Neuronal stem cell (in vitro differentiated cells): ENCODE measurements at regions not wholly inside any gene's neighbourhood (a gene's known extent, or its start where the extent isn't known, plus 50 kb on each side); places are given as distances from the start of the nearest gene placed in this dataset.

Experiments used
- DNase-seq: peaks from one replicate; pipeline ENCODE4 v3.0.0-alpha.2; 2013; ENCODE audit warnings: low spot score
- H2AFZ ChIP-seq: one replicate; pipeline ENCODE4 v1.6.1; 2013; ENCODE audit warnings: mild to moderate bottlenecking, low read length, inconsistent platforms
- H2AK5ac ChIP-seq: 2 replicates; pipeline ENCODE4 v1.6.1; 2013; ENCODE audit warnings: low read depth, mild to moderate bottlenecking, inconsistent platforms, low read length, moderate library complexity, mixed read lengths
- H2BK120ac ChIP-seq: 2 replicates; pipeline ENCODE4 v1.6.1; 2013; ENCODE audit warnings: low read depth, mild to moderate bottlenecking, inconsistent platforms, low read length, moderate library complexity, mixed read lengths
- H2BK12ac ChIP-seq: one replicate; pipeline ENCODE4 v1.6.1; 2013; ENCODE audit warnings: low read length, inconsistent platforms
- H2BK15ac ChIP-seq: 2 replicates; pipeline ENCODE4 v1.6.1; 2013; ENCODE audit warnings: mild to moderate bottlenecking, low read length, inconsistent platforms, mixed read lengths
- H2BK5ac ChIP-seq: one replicate; pipeline ENCODE4 v1.6.1; 2013; ENCODE audit warnings: inconsistent platforms, mild to moderate bottlenecking, low read length, moderate library complexity
- H3K14ac ChIP-seq: one replicate; pipeline ENCODE4 v1.6.1; 2013; ENCODE audit warnings: low read length, inconsistent platforms
- H3K18ac ChIP-seq: 2 replicates; pipeline ENCODE4 v1.6.1; 2013; ENCODE audit warnings: low read length, inconsistent platforms
- H3K23ac ChIP-seq: 2 replicates; pipeline ENCODE4 v1.6.1; 2013; ENCODE audit warnings: low read depth, mild to moderate bottlenecking, mixed read lengths, low read length, inconsistent platforms; ENCODE audit not compliant: poor library complexity
- H3K27ac ChIP-seq: replicated peaks from 3 replicates; pipeline ENCODE4 v1.5.1; 2013; ENCODE audit warnings: low read length, inconsistent platforms
- H3K27me3 ChIP-seq, 3 experiments: 2 replicates each; pipeline ENCODE4 v1.6.1; 2013; ENCODE audit warnings: low read length in 3 of 3, mild to moderate bottlenecking in 2 of 3, inconsistent platforms in 1 of 3, low read depth in 1 of 3, mixed read lengths in 1 of 3, moderate library complexity in 1 of 3; ENCODE audit not compliant: control insufficient read depth in 3 of 3, insufficient read depth in 3 of 3
- H3K36me3 ChIP-seq, 2 donors: replicated peaks in 1 of 2; 2 replicates each; pipeline ENCODE4 v1.6.1; 2013; ENCODE audit warnings: low read length in 2 of 2; ENCODE audit not compliant: control insufficient read depth in 2 of 2, insufficient read depth in 2 of 2
- H3K4ac ChIP-seq: 2 replicates; pipeline ENCODE4 v1.6.1; 2013; ENCODE audit warnings: inconsistent platforms, mild to moderate bottlenecking, low read length, moderate library complexity
- H3K4me1 ChIP-seq, 2 donors: 1 replicate in 1 of 2; 2 replicates in 1 of 2; pipeline ENCODE4 v1.6.1; 2013; ENCODE audit warnings: low read length in 2 of 2, low read depth in 1 of 2; ENCODE audit not compliant: control insufficient read depth in 2 of 2, insufficient read depth in 1 of 2
- H3K4me2 ChIP-seq: one replicate; pipeline ENCODE4 v1.6.1; 2013; ENCODE audit warnings: mild to moderate bottlenecking, low read length, inconsistent platforms; ENCODE audit not compliant: insufficient read depth, poor library complexity, severe bottlenecking
- H3K4me3 ChIP-seq, 2 donors: 2 replicates each; pipeline ENCODE4 v1.5.1; 2013; ENCODE audit warnings: low read length in 2 of 2, mild to moderate bottlenecking in 2 of 2, inconsistent platforms in 1 of 2, moderate library complexity in 1 of 2
- H3K79me1 ChIP-seq: one replicate; pipeline ENCODE4 v1.6.1; 2013; ENCODE audit warnings: low read depth, mild to moderate bottlenecking, inconsistent platforms, low read length, moderate library complexity
- H3K9ac ChIP-seq: one replicate; pipeline ENCODE4 v1.6.1; 2013; ENCODE audit warnings: mild to moderate bottlenecking, low read depth, low read length, inconsistent platforms; ENCODE audit not compliant: poor library complexity
- H3K9me3 ChIP-seq, 2 donors: replicated peaks in 1 of 2; 2 replicates each; pipeline versions ENCODE3 to v1.6.1; 2013; ENCODE audit warnings: low read length in 2 of 2, mild to moderate bottlenecking in 2 of 2, inconsistent platforms in 1 of 2, low read depth in 1 of 2, mixed read lengths in 1 of 2, moderate library complexity in 1 of 2; ENCODE audit not compliant: control insufficient read depth in 2 of 2, insufficient read depth in 1 of 2
- H4K8ac ChIP-seq: one replicate; pipeline ENCODE4 v1.6.1; 2013; ENCODE audit warnings: low read depth, mild to moderate bottlenecking, inconsistent platforms, low read length, moderate library complexity
- H4K91ac ChIP-seq: one replicate; pipeline ENCODE4 v1.6.1; 2013; ENCODE audit warnings: low read length, low read depth, mild to moderate bottlenecking, inconsistent platforms; ENCODE audit not compliant: poor library complexity
- WGBS, 2 donors: extraction: QIAGEN DNeasy Blood & Tissue Kit; methylation state at CpG; one replicate each; pipeline ENCODE4 v1.1.7; 2013; ENCODE audit warnings: missing lambda C conversion rate in 2 of 2, mixed read lengths in 1 of 2; ENCODE audit not compliant: insufficient read length in 2 of 2, insufficient replicate concordance in 1 of 2; ENCODE audit errors: extremely low coverage in 2 of 2; 5-methylcytosine and 5-hydroxymethylcytosine counted together

DNA sequence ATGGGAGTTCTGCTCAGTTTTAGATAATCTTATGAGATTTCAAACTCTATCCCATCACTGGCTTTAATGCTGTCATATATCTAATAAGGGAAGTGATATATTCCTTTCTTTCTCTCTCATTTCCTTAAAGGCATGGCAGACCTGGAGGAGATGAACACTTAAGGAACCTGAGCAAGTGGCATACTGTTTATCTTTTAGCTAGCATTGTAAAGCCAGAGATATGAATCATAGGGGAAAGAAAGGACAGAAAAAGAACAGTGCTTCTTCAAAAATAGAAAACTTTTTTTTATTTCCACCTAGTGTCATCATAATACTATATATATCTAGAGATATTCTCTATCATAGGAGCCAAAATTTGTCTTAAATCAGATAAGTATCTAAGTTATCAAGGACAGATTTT lies 68.3 kb upstream of the PSMA6 start:
- no peaks in the 10 kb centered on the region for H3K4me1 ChIP-seq
- H3K4ac ChIP-seq = no peak overlapping the region
- no peaks in the 10 kb centered on the region for H3K79me1 ChIP-seq
- no peak overlapping the region for H2BK15ac ChIP-seq
- no peak overlapping the region for H3K18ac ChIP-seq
- H3K9me3 ChIP-seq = no peaks in the 10 kb centered on the region
- H3K23ac ChIP-seq = no peak overlapping the region
- no peak overlapping the region for H3K27ac ChIP-seq
- no peak overlapping the region for H2AK5ac ChIP-seq
- no peak overlapping the region for H4K91ac ChIP-seq
- H3K14ac ChIP-seq = no peak overlapping the region
- H3K9ac ChIP-seq = no peak overlapping the region
- no peak overlapping the region for H2BK12ac ChIP-seq
- H3K27me3 ChIP-seq = no peaks in the 10 kb centered on the region
- no peak overlapping the region for H2AFZ ChIP-seq
- no peak overlapping the region for H3K4me2 ChIP-seq
- no peak overlapping the region for H2BK5ac ChIP-seq
- peaks cover 2 to 3% of the 10 kb centered on the region in 2 donors for H3K36me3 ChIP-seq
- no peak overlapping the region for H2BK120ac ChIP-seq
- no peak overlapping the region for H4K8ac ChIP-seq
- no peak overlapping the region for H3K4me3 ChIP-seq
- no peak for DNase-seq

DNA sequence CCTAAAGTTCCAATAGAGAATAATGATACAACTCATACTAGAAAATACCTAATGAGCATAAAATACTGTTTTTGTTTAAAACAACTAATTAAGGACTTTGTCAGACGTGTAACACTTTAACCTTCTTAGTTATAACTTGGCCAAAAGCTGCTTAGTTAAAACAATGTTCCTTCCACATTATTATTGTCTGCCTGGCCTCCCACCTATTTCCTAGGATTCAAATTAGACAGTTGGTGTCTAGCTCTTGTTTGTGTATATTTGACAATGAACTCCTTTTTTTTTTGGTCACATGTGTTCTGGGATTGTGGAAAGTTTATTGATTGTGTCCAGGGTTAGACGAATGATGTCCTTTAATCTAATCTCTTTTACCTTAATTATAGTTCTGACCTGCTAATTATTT lies 67.6 kb upstream of the PSMA6 start:
- DNase-seq = no peak
- H2BK12ac ChIP-seq = no peak overlapping the region
- H2BK5ac ChIP-seq = no peak overlapping the region
- H3K9ac ChIP-seq = no peak overlapping the region
- no peak overlapping the region for H2AFZ ChIP-seq
- peaks cover 0 to 3% of the 10 kb centered on the region in 2 donors for H3K36me3 ChIP-seq
- no peak overlapping the region for H3K4me2 ChIP-seq
- no peak overlapping the region for H3K4ac ChIP-seq
- no peaks in the 10 kb centered on the region for H3K79me1 ChIP-seq
- H3K27ac ChIP-seq = no peak overlapping the region
- WGBS, 2 donors = no CpG with 5 or more reads among the region's 2 CpGs
- H4K8ac ChIP-seq = no peak overlapping the region
- no peak overlapping the region for H3K4me3 ChIP-seq
- H3K14ac ChIP-seq = no peak overlapping the region
- H3K23ac ChIP-seq = no peak overlapping the region
- no peak overlapping the region for H2AK5ac ChIP-seq
- no peaks in the 10 kb centered on the region for H3K9me3 ChIP-seq
- H2BK15ac ChIP-seq = no peak overlapping the region
- H3K27me3 ChIP-seq = no peaks in the 10 kb centered on the region
- no peak overlapping the region for H4K91ac ChIP-seq
- no peak overlapping the region for H3K18ac ChIP-seq
- no peak overlapping the region for H2BK120ac ChIP-seq
- H3K4me1 ChIP-seq = no peaks in the 10 kb centered on the region

DNA sequence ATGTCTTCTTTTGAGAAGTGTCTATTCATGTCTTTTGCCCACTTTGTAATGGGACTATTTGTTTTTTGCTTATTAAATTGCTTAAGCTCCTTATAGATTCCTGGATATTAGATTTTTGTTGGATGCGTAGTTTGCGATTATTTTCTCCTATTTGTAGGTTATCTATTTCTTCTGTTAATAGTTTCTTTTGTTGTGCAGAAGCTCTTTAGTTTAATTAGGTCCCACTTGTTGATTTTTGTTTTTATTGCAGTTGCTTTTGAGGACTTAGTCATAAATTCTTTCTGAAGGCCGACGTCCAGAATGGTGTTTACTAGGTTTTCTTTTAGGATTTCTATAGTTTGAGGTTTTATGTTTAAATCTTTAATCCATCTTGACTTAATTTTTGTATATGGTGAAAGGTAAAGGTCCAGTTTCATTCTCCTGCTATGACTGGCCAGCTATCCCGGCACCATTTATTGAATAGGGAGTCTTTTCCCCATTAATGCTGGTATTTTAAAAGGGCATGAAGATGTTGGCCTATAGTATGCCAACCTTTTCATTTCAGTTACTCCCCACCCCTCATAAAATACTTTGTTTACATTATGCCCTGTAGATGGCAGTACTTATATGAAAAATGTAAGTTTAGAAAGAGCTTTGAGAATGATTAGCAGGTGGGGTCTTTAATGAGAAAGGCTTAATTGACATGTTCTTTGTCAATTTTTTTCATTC lies 62.9 kb upstream of the PSMA6 start:
- Histone ChIP-seq H3K4me3 (no peak overlapping the region), H3K27ac (no peak overlapping the region), H3K27me3 (no peaks in the 10 kb centered on the region), H3K23ac (no peak overlapping the region), H2BK15ac (no peak overlapping the region), H2BK5ac (no peak overlapping the region), H3K9me3 (no peaks in the 10 kb centered on the region), H4K8ac (no peak overlapping the region), H3K4me1 (no peaks in the 10 kb centered on the region), H3K4ac (no peak overlapping the region), H3K36me3 (peaks cover 0 to 3% of the 10 kb centered on the region in 2 donors), H3K79me1 (no peaks in the 10 kb centered on the region), H2AK5ac (no peak overlapping the region), H3K18ac (no peak overlapping the region), H4K91ac (no peak overlapping the region), H2BK120ac (no peak overlapping the region), H2BK12ac (no peak overlapping the region), H3K9ac (no peak overlapping the region), H3K4me2 (no peak overlapping the region), H3K14ac (no peak overlapping the region), H2AFZ (no peak overlapping the region)
- DNase-seq = no peak
- no CpG with 5 or more reads among the region's 5 CpGs for WGBS, 2 donors

- no peak for DNase-seq
- H3K27me3 ChIP-seq = no peaks in the 10 kb centered on the region
- H3K9ac ChIP-seq = no peak overlapping the region
- no peak overlapping the region for H3K14ac ChIP-seq
- no peak overlapping the region for H3K18ac ChIP-seq
- H2BK120ac ChIP-seq = no peak overlapping the region
- no peaks in the 10 kb centered on the region for H3K79me1 ChIP-seq
- H3K23ac ChIP-seq = no peak overlapping the region
- no peak overlapping the region for H3K4ac ChIP-seq
- H3K36me3 ChIP-seq = peaks cover 0 to 3% of the 10 kb centered on the region in 2 donors
- no CpG with 5 or more reads among the region's 2 CpGs for WGBS, 2 donors
- H3K9me3 ChIP-seq = no peaks in the 10 kb centered on the region
- no peak overlapping the region for H3K27ac ChIP-seq
- no peak overlapping the region for H2BK12ac ChIP-seq
- H3K4me3 ChIP-seq = no peak overlapping the region
- H4K8ac ChIP-seq = no peak overlapping the region
- H2AFZ ChIP-seq = no peak overlapping the region
- no peak overlapping the region for H3K4me2 ChIP-seq
- no peak overlapping the region for H4K91ac ChIP-seq
- no peak overlapping the region for H2AK5ac ChIP-seq
- no peaks in the 10 kb centered on the region for H3K4me1 ChIP-seq
- no peak overlapping the region for H2BK5ac ChIP-seq
- no peak overlapping the region for H2BK15ac ChIP-seq
Observed at GRCh38 chr14:35229792-35230089, 62.4 kb upstream of the PSMA6 start.
